Muscle of leg (tissue), 3 donors: ENCODE measurements at regions not wholly inside any gene's neighbourhood (a gene's known extent, or its start where the extent isn't known, plus 50 kb on each side); places are given as distances from the start of the nearest gene placed in this dataset.
A peak's percentile ranks its signal among the peaks of the same experiment; 100 is the strongest.

Source experiments
- DNase-seq: peaks from one replicate; pipeline ENCODE4 v3.0.0; 2013
- H3K27ac ChIP-seq: one replicate; pipeline ENCODE4 v1.5.1; 2013; ENCODE audit warnings: mild to moderate bottlenecking, low read length, control low read depth
- H3K27me3 ChIP-seq: one replicate; pipeline ENCODE4 v1.6.1; 2013; ENCODE audit warnings: low read length; ENCODE audit not compliant: control insufficient read depth, insufficient read depth
- H3K36me3 ChIP-seq: one replicate; pipeline ENCODE4 v1.6.1; 2013; ENCODE audit warnings: low read length; ENCODE audit not compliant: control insufficient read depth, insufficient read depth
- H3K4me1 ChIP-seq: one replicate; pipeline ENCODE4 v1.6.1; 2013; ENCODE audit warnings: low read length; ENCODE audit not compliant: control insufficient read depth, insufficient read depth
- H3K4me3 ChIP-seq: one replicate; pipeline ENCODE4 v1.5.1; 2013; ENCODE audit warnings: low read length, control low read depth
- H3K9me3 ChIP-seq: replicated peaks from 2 replicates; pipeline ENCODE4 v1.6.1; 2013; ENCODE audit warnings: low read depth, low read length; ENCODE audit not compliant: control insufficient read depth
- WGBS: methylation state at CpG from one replicate; pipeline ENCODE4 v1.1.5; 2013; ENCODE audit warnings: missing lambda C conversion rate; ENCODE audit not compliant: insufficient coverage; 5-methylcytosine and 5-hydroxymethylcytosine counted together

GRCh38 chr14:25516838-25517237 is 466.9 kb upstream of the STXBP6 start:
- Histone ChIP-seq H3K9me3 (no peaks in the 10 kb centered on the region), H3K4me1 (no peaks in the 10 kb centered on the region)
- DNase-seq = no peak

GRCh38 chr14:25508845-25509244 is 458.9 kb upstream of the STXBP6 start:
- no CpG with 5 or more reads among the region's 2 CpGs for WGBS
- Histone ChIP-seq H3K9me3 (no peaks in the 10 kb centered on the region), H3K4me3 (no peak overlapping the region), H3K27ac (no peak overlapping the region), H3K27me3 (no peaks in the 10 kb centered on the region), H3K36me3 (no peaks in the 10 kb centered on the region), H3K4me1 (no peaks in the 10 kb centered on the region)
- DNase-seq = no peak

More at GRCh38 chr14:25516838-25517237, 466.9 kb upstream of the STXBP6 start:
- H3K27ac ChIP-seq = no peak overlapping the region
- no peaks in the 10 kb centered on the region for H3K27me3 ChIP-seq
- no peak overlapping the region for H3K4me3 ChIP-seq
- H3K36me3 ChIP-seq = no peaks in the 10 kb centered on the region

- no peaks in the 10 kb centered on the region for H3K9me3 ChIP-seq
- H3K4me3 ChIP-seq = no peak overlapping the region
- DNase-seq = no peak
- H3K27ac ChIP-seq = no peak overlapping the region
- no peaks in the 10 kb centered on the region for H3K36me3 ChIP-seq
- WGBS = no CpG with 5 or more reads among the region's 6 CpGs
- no peaks in the 10 kb centered on the region for H3K27me3 ChIP-seq
- H3K4me1 ChIP-seq = no peaks in the 10 kb centered on the region
These were observed 451.8 kb upstream of the STXBP6 start for GRCh38 chr14:25501749-25502148.

GRCh38 chr14:25488961-25489360 is 439.0 kb upstream of the STXBP6 start:
- no peaks in the 10 kb centered on the region for H3K27me3 ChIP-seq
- no peaks in the 10 kb centered on the region for H3K4me1 ChIP-seq
- no peak overlapping the region for H3K27ac ChIP-seq
- WGBS = no CpG with 5 or more reads among the region's 3 CpGs
- H3K4me3 ChIP-seq = no peak overlapping the region
- peak; percentile 87 for DNase-seq
- no peaks in the 10 kb centered on the region for H3K36me3 ChIP-seq
- no peaks in the 10 kb centered on the region for H3K9me3 ChIP-seq

GRCh38 chr14:25485381-25485780 is 435.4 kb upstream of the STXBP6 start:
- no peaks in the 10 kb centered on the region for H3K27me3 ChIP-seq
- no CpG with 5 or more reads among the region's 1 CpG for WGBS
- H3K9me3 ChIP-seq = no peaks in the 10 kb centered on the region
- peak; percentile 90 for DNase-seq
- no peaks in the 10 kb centered on the region for H3K4me1 ChIP-seq
- H3K4me3 ChIP-seq = no peak overlapping the region
- no peaks in the 10 kb centered on the region for H3K36me3 ChIP-seq
- H3K27ac ChIP-seq = no peak overlapping the region

GRCh38 chr14:25484906-25485305 is 435.0 kb upstream of the STXBP6 start:
- Histone ChIP-seq H3K4me3 (no peak overlapping the region), H3K36me3 (no peaks in the 10 kb centered on the region), H3K27me3 (no peaks in the 10 kb centered on the region), H3K4me1 (no peaks in the 10 kb centered on the region), H3K9me3 (no peaks in the 10 kb centered on the region), H3K27ac (no peak overlapping the region)
- WGBS = no CpG with 5 or more reads among the region's 1 CpG
- DNase-seq = peak; percentile 76

DNA sequence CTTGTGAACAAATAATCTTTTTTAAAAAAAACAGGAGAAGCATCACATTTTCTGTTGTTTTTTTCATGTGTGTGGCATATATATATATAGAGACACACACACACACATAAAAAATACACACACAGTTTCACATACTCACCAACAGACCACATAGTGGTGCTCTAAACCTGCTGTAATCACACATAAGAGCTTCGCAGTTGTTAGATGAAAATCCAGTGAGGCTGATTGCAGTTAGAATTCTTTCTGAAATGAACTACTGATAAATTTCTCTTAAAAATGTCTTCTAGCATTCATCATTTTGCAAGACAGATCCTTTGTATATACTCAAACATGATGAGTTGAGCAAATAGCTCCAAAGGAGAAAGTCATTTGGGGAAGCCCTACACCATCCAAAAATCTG is 434.3 kb upstream of the STXBP6 start:
- no peak overlapping the region for H3K4me3 ChIP-seq
- no peak overlapping the region for H3K27ac ChIP-seq
- H3K36me3 ChIP-seq = no peaks in the 10 kb centered on the region
- peak; percentile 78 for DNase-seq
- H3K9me3 ChIP-seq = no peaks in the 10 kb centered on the region
- H3K4me1 ChIP-seq = no peaks in the 10 kb centered on the region
- no peaks in the 10 kb centered on the region for H3K27me3 ChIP-seq
- WGBS = no CpG with 5 or more reads among the region's 1 CpG

DNA sequence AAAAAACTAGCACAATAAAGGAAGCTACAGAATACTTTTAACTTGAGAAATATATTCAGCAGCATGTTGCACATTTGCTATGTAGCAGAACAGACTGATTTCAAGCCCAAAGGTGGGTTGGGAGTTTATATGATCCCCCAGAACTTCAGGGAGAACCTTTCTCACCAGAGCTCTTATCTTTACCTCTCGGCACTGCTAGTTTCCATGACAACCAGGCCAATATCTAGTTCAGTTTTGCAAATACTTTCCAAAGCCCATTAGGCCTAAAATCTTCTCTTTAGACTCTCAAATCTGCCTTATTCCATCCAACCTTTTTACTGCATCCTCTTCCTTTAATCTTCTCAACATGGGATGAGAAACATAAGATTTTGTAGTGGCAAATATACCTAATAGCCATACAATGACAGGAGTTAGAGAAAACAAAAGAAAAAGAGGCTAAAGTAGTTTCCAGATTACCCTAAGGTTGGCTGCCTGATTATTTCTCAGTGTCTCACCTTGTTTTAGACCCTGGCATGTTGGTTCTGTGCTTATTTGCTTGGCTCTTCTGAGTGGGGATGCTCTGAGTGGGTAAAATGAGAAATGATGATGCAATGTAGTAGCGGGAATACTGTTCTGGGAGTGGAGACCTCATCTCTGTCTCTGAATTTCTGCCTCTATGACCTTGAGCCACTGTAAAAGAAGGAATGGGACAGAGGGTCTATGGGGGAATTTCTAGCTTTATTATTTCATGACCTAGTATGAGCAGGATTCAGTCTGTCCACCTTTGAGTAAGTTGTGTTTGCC is 427.6 kb upstream of the STXBP6 start:
- Histone ChIP-seq H3K36me3 (no peaks in the 10 kb centered on the region), H3K27me3 (no peaks in the 10 kb centered on the region), H3K9me3 (no peaks in the 10 kb centered on the region), H3K4me1 (no peaks in the 10 kb centered on the region), H3K27ac (no peak overlapping the region), H3K4me3 (no peak overlapping the region)
- WGBS = 69% methylated on average over 2 of the region's 2 CpGs
- no peak for DNase-seq

GRCh38 chr14:25472700-25473099 is 422.8 kb upstream of the STXBP6 start:
- Histone ChIP-seq H3K36me3 (no peaks in the 10 kb centered on the region), H3K4me3 (no peak overlapping the region), H3K4me1 (no peaks in the 10 kb centered on the region), H3K27me3 (no peaks in the 10 kb centered on the region), H3K9me3 (no peaks in the 10 kb centered on the region), H3K27ac (no peak overlapping the region)
- WGBS = no CpG with 5 or more reads among the region's 1 CpG
- DNase-seq = no peak

DNA sequence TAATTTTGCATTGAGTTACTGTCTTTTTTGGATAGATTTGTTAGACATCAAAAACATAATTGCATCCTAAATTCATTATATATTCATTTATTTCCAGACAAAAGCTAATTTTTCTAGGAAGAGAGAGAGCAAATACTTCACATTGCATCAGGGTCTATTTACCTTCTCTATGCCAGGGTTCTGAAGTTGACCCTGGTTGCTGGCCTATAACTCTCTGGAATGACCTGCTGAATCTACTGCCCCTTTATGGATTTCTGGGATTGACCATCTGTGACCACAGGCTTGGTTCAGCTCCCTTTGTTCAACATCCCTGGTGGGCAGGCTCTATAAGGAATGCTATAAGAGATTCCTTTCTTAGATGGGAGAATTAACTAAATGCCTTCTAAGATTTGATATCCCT is 414.8 kb upstream of the STXBP6 start:
- H3K9me3 ChIP-seq = no peaks in the 10 kb centered on the region
- no peaks in the 10 kb centered on the region for H3K27me3 ChIP-seq
- no peak overlapping the region for H3K4me3 ChIP-seq
- H3K4me1 ChIP-seq = no peaks in the 10 kb centered on the region
- no peak overlapping the region for H3K27ac ChIP-seq
- H3K36me3 ChIP-seq = no peaks in the 10 kb centered on the region
- DNase-seq = no peak

- Histone ChIP-seq H3K9me3 (no peaks in the 10 kb centered on the region), H3K27me3 (no peaks in the 10 kb centered on the region), H3K4me3 (no peak overlapping the region), H3K27ac (no peak overlapping the region), H3K36me3 (no peaks in the 10 kb centered on the region), H3K4me1 (no peaks in the 10 kb centered on the region)
- no peak for DNase-seq
These were observed 414.1 kb upstream of the STXBP6 start for GRCh38 chr14:25464078-25464477.
